ENCODE measurements at regions not wholly inside any gene's neighbourhood (a gene's known extent, or its start where the extent isn't known, plus 50 kb on each side); places are given as distances from the start of the nearest gene placed in this dataset.
A peak's percentile ranks its signal among the peaks of the same experiment; 100 is the strongest.

DNA sequence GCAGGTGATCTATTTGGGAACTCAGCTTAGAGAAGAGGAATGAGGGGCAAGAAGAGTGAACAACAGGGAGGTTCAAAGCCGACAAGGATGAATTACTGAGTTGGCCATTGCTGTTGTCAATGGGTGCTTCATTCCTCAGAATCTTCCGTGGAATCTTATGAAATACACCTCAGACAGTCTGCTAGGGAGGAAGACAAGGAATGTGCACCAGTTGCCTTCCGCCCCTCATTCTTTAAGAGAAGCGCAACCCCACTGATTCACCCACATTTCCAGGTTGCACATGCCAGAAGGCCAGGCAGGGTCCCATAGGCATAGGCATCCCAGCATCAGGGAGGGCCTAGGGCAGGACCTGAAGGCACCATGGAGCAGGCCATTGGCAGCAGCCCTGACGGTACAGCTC is 127.5 kb upstream of the TNFAIP3 start:
- H3K36me3 ChIP-seq: no peaks in the 10 kb centered on the region
- no peak overlapping the region for H3K4me3 ChIP-seq
- H2AFZ ChIP-seq (replicated peaks): no peak overlapping the region
- peaks cover 18% of the 10 kb centered on the region for H3K4me1 ChIP-seq
- H3K9me3 ChIP-seq (ENCODE audit: low read depth): no peaks in the 10 kb centered on the region
- no peak for DNase-seq (ENCODE audit: low spot score)
- H3K27ac ChIP-seq: no peak overlapping the region
- H3K27me3 ChIP-seq: no peaks in the 10 kb centered on the region
- no peak overlapping the region for H3K9ac ChIP-seq
- H4K20me1 ChIP-seq (ENCODE audit: low read depth): no peaks in the 10 kb centered on the region
- no peak overlapping the region for H3K4me2 ChIP-seq
- H3K9me3 Mint-ChIP-seq: no peaks in the 10 kb centered on the region
- H3K27me3 Mint-ChIP-seq (ENCODE audit: insufficient read depth, low read depth): peaks cover 2% of the 10 kb centered on the region
- peaks cover 27% of the 10 kb centered on the region for H3K4me1 Mint-ChIP-seq
- H3K36me3 Mint-ChIP-seq: no peaks in the 10 kb centered on the region
- H3F3A ChIP-seq (ENCODE audit: low read depth): peaks cover 6% of the 10 kb centered on the region
- TF ChIP-seq, protein P1, sequence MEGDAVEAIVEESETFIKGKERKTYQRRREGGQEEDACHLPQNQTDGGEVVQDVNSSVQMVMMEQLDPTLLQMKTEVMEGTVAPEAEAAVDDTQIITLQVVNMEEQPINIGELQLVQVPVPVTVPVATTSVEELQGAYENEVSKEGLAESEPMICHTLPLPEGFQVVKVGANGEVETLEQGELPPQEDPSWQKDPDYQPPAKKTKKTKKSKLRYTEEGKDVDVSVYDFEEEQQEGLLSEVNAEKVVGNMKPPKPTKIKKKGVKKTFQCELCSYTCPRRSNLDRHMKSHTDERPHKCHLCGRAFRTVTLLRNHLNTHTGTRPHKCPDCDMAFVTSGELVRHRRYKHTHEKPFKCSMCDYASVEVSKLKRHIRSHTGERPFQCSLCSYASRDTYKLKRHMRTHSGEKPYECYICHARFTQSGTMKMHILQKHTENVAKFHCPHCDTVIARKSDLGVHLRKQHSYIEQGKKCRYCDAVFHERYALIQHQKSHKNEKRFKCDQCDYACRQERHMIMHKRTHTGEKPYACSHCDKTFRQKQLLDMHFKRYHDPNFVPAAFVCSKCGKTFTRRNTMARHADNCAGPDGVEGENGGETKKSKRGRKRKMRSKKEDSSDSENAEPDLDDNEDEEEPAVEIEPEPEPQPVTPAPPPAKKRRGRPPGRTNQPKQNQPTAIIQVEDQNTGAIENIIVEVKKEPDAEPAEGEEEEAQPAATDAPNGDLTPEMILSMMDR (IDR thresholded peaks at IDR 0.05): no peak
- TF ChIP-seq EZH2 (IDR thresholded peaks at IDR 0.05): no peak
- no peak for TF ChIP-seq EZH2phosphoT487 (IDR thresholded peaks at IDR 0.05)
- no peak overlapping the region for H3K4me3 Mint-ChIP-seq
- no peaks in the 10 kb centered on the region for H3K79me2 ChIP-seq (ENCODE audit: low read depth)
- H3K27ac Mint-ChIP-seq: no peak overlapping the region

DNA sequence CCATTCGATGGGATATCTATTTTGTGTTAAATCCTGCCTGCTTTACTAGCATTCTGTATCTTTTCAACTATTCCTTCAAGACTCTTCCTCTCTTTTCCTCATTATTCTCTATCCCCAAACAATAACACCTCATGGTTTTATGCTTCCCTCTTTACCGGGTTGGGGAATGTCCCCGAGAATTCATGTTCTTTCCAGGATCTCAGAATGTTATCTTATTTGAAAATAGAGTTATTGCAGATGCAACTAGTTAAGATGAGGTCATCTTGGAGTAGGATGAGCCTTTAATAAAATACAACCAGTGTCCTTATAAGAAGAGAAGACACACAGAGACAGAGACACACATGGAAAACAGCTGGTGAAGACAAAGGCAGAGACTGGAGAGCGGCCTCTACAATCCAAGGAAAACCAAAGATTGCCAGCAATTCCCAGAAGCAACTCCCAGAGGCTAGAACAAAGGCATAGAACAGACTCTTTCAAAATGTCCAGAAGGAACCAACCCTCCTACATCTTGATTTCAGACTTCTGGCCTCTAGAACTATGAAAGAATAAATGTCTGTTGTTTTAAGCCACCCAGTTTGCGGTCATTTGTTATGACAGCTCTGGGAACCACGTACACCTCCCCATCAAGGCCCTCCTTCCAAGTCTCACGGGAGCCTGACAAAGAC is 126.8 kb upstream of the TNFAIP3 start:
- H3K27me3 ChIP-seq: no peaks in the 10 kb centered on the region
- H3K36me3 Mint-ChIP-seq: no peaks in the 10 kb centered on the region
- no peaks in the 10 kb centered on the region for H3K9me3 Mint-ChIP-seq
- H3K9me3 ChIP-seq (ENCODE audit: low read depth): no peaks in the 10 kb centered on the region
- H3K4me3 Mint-ChIP-seq: no peak overlapping the region
- no peak overlapping the region for H3K4me2 ChIP-seq
- H3K4me1 Mint-ChIP-seq: peaks cover 27% of the 10 kb centered on the region
- DNase-seq (ENCODE audit: low spot score): no peak
- H3F3A ChIP-seq (ENCODE audit: low read depth): peaks cover 6% of the 10 kb centered on the region
- H3K27ac Mint-ChIP-seq: no peak overlapping the region
- H3K27me3 Mint-ChIP-seq (ENCODE audit: insufficient read depth, low read depth): peaks cover 2% of the 10 kb centered on the region
- TF ChIP-seq, protein P1 (IDR thresholded peaks at IDR 0.05): no peak
- TF ChIP-seq EZH2 (IDR thresholded peaks at IDR 0.05) (no peak), EZH2phosphoT487 (IDR thresholded peaks at IDR 0.05) (no peak)
- no peaks in the 10 kb centered on the region for H3K79me2 ChIP-seq (ENCODE audit: low read depth)
- H3K9ac ChIP-seq: no peak overlapping the region
- H3K4me1 ChIP-seq: peaks cover 18% of the 10 kb centered on the region
- no peaks in the 10 kb centered on the region for H4K20me1 ChIP-seq (ENCODE audit: low read depth)
- H2AFZ ChIP-seq (replicated peaks): no peak overlapping the region
- no peak overlapping the region for H3K27ac ChIP-seq
- H3K4me3 ChIP-seq: no peak overlapping the region
- no peaks in the 10 kb centered on the region for H3K36me3 ChIP-seq

DNA sequence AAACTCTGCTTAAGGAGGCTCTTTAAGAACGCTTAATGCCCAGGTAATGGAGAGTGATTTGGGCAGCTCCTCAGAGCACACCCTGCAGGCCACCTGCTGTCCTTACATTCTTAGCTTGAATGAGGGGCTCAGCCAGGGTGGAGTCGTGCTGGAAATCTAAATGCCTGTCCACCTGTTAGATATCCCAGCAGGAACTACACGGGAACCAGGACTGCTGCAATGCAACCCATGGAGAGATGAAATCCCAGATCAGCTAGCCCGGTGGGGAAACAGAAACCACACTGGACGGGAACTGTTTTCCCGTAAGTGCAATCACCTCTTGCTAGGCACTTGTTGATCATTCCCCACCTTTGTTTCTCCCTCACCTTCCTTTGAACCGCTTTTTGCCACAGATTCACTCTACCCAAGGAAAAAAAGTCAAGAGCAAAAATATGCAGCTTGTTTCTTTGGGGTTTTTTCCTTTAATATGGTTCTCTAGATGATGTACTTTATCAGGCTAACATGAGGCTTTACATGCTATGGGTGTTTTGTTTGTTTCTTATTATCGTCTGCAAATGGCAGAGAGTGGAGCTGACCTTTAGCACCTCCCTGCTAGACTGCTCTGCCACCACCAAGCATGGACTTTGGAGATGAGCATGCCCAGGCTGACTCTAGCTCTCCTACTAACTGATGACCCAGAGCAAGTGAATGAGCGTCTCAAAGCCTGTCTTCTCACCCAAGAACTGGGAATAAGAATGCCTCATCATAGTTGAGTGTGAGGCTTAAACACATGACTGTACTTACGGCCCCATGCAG is 125.9 kb upstream of the TNFAIP3 start:
- TF ChIP-seq EZH2phosphoT487 (IDR thresholded peaks at IDR 0.05) (no peak), EZH2 (IDR thresholded peaks at IDR 0.05) (no peak)
- TF ChIP-seq, protein P1 (IDR thresholded peaks at IDR 0.05): no peak
- Histone ChIP-seq H3K9ac (no peak overlapping the region), H3K27me3 (no peaks in the 10 kb centered on the region), H3K4me1 (peaks cover 12% of the 10 kb centered on the region), H3K79me2 (ENCODE audit: low read depth) (no peaks in the 10 kb centered on the region), H3K4me2 (peak overlapping the region; percentile 31), H3K9me3 (ENCODE audit: low read depth) (no peaks in the 10 kb centered on the region), H3K36me3 (no peaks in the 10 kb centered on the region), H3F3A (ENCODE audit: low read depth) (peaks cover 6% of the 10 kb centered on the region), H2AFZ (replicated peaks) (no peak overlapping the region), H4K20me1 (ENCODE audit: low read depth) (no peaks in the 10 kb centered on the region), H3K27ac (no peak overlapping the region), H3K4me3 (no peak overlapping the region)
- Mint-ChIP-seq H3K9me3 (no peaks in the 10 kb centered on the region), H3K4me3 (no peak overlapping the region), H3K27ac (no peak overlapping the region), H3K36me3 (no peaks in the 10 kb centered on the region), H3K27me3 (ENCODE audit: insufficient read depth, low read depth) (peaks cover 2% of the 10 kb centered on the region), H3K4me1 (peaks cover 22% of the 10 kb centered on the region)
- DNase-seq (ENCODE audit: low spot score): peak; percentile 41

Data from neural progenitor cell (in vitro differentiated cells).